Iris pigment epithelial cell (primary cell): ENCODE measurements at regions not wholly inside any gene's neighbourhood (a gene's known extent, or its start where the extent isn't known, plus 50 kb on each side); places are given as distances from the start of the nearest gene placed in this dataset.

Experiments
- DNase-seq: peaks from one replicate; pipeline ENCODE4 v3.0.0-alpha.2; 2011; ENCODE audit warnings: low read depth

- DNase-seq = no peak
Measured at GRCh38 chr5:67515020-67515689, 318.6 kb upstream of the CD180 start.

GRCh38 chr5:67512758-67513157 lies 316.2 kb upstream of the CD180 start:
- no peak for DNase-seq

GRCh38 chr5:67511911-67512310 lies 315.3 kb upstream of the CD180 start:
- DNase-seq = no peak

- no peak for DNase-seq
Measured at GRCh38 chr5:67510204-67510603, 313.6 kb upstream of the CD180 start.

- DNase-seq = no peak
Measured at GRCh38 chr5:67509402-67510186, 313.0 kb upstream of the CD180 start.

- no peak for DNase-seq
Measured at GRCh38 chr5:67506241-67506640, 309.6 kb upstream of the CD180 start.

GRCh38 chr5:67502951-67503350 lies 306.4 kb upstream of the CD180 start:
- DNase-seq = no peak

GRCh38 chr5:67496051-67496450 lies 299.5 kb upstream of the CD180 start:
- DNase-seq = no peak

- no peak for DNase-seq
Measured at GRCh38 chr5:67495072-67495471, 298.5 kb upstream of the CD180 start.

GRCh38 chr5:67494186-67494855 lies 297.7 kb upstream of the CD180 start:
- no peak for DNase-seq

GRCh38 chr5:67493676-67494075 lies 297.1 kb upstream of the CD180 start:
- no peak for DNase-seq

GRCh38 chr5:67490543-67491321 lies 294.1 kb upstream of the CD180 start:
- no peak for DNase-seq

GRCh38 chr5:67488885-67489284 lies 292.3 kb upstream of the CD180 start:
- DNase-seq = no peak

- DNase-seq = no peak
Measured at GRCh38 chr5:67487862-67488261, 291.3 kb upstream of the CD180 start.

- no peak for DNase-seq
Measured at GRCh38 chr5:67483453-67484030, 286.9 kb upstream of the CD180 start.

- DNase-seq = no peak
Measured at GRCh38 chr5:67481362-67481761, 284.8 kb upstream of the CD180 start.

GRCh38 chr5:67478337-67478736 lies 281.7 kb upstream of the CD180 start:
- no peak for DNase-seq

- no peak for DNase-seq
Measured at GRCh38 chr5:67476995-67477394, 280.4 kb upstream of the CD180 start.

- DNase-seq = no peak
Measured at GRCh38 chr5:67476531-67476930, 279.9 kb upstream of the CD180 start.

- no peak for DNase-seq
Measured at GRCh38 chr5:67475489-67475888, 278.9 kb upstream of the CD180 start.

- no peak for DNase-seq
Measured at GRCh38 chr5:67474597-67475238, 278.1 kb upstream of the CD180 start.
